GM12891 (cell line): ENCODE measurements at regions not wholly inside any gene's neighbourhood (a gene's known extent, or its start where the extent isn't known, plus 50 kb on each side); places are given as distances from the start of the nearest gene placed in this dataset.

Experiments used
- DNase-seq: peaks from one replicate; pipeline ENCODE4 v3.0.0; 2011; ENCODE audit warnings: low spot score; ENCODE audit not compliant: insufficient read length
- FAIRE-seq: peaks from 2 replicates; lab custom pipeline; 2011; peaks lifted over from hg19 to GRCh38; lab: Jason Lieb, UNC
- PAX5 ChIP-seq: IDR thresholded peaks from 2 replicates; pipeline ENCODE4 v1.6.1; 2011; ENCODE audit warnings: low read length, moderate library complexity, mild to moderate bottlenecking; ENCODE audit not compliant: insufficient read depth, severe bottlenecking
- POLR2A ChIP-seq: IDR thresholded peaks from 2 replicates; pipeline ENCODE4 v1.6.1; 2011; ENCODE audit warnings: low read depth, low read length, control low read depth
- POLR2AphosphoS5 ChIP-seq: IDR thresholded peaks from 2 replicates; pipeline ENCODE4 v1.6.1; 2011; ENCODE audit warnings: low read depth, low read length, control low read depth
- POU2F2 ChIP-seq: IDR thresholded peaks from 2 replicates; pipeline ENCODE4 v1.6.1; 2011; ENCODE audit warnings: low read depth, mild to moderate bottlenecking, control low read depth, low read length, moderate library complexity
- SPI1 ChIP-seq: IDR thresholded peaks from 2 replicates; pipeline ENCODE4 v1.6.1; 2011; ENCODE audit warnings: low read depth, low read length, control low read depth
- TAF1 ChIP-seq: IDR thresholded peaks from 2 replicates; pipeline ENCODE4 v1.6.1; 2011; ENCODE audit warnings: low read depth, low read length, control low read depth

GRCh38 chr4:100721490-100721889, 203.7 kb upstream of the EMCN start:
- TF ChIP-seq TAF1, result no peak
- no peak for TF ChIP-seq PAX5
- no peak for TF ChIP-seq SPI1
- TF ChIP-seq POLR2A, result no peak
- TF ChIP-seq POU2F2, result no peak
- no peak for TF ChIP-seq POLR2AphosphoS5
- no peak for FAIRE-seq
- DNase-seq, result no peak

GRCh38 chr4:100721077-100721476, 203.3 kb upstream of the EMCN start:
- no peak for FAIRE-seq
- no peak for DNase-seq
- no peak for TF ChIP-seq TAF1
- TF ChIP-seq SPI1, result no peak
- TF ChIP-seq POLR2A, result no peak
- no peak for TF ChIP-seq POLR2AphosphoS5
- TF ChIP-seq POU2F2, result no peak
- no peak for TF ChIP-seq PAX5

- no peak for DNase-seq
- TF ChIP-seq PAX5 (no peak), POLR2AphosphoS5 (no peak), TAF1 (no peak), POLR2A (no peak), POU2F2 (no peak), SPI1 (no peak)
- FAIRE-seq, result no peak
Observed at GRCh38 chr4:100716416-100716815, 198.6 kb upstream of the EMCN start.

DNA sequence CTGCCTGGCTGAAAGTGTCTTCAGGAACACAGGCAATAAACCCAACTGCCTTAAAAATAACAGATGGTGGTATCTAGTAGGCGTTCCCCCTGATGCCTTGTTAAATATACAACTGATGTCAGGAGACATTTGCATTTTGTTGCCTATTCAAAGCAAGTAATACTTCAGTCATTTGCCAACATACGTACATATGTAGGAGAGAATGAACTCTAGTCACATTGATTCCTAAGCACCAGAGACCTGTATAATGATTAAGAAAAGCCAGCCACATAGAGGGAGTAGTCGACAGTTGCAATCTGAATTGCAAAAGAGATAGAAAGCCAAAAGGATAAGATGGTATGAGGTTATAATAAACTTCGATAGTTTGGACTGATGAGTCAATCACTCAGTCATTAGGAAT, 191.0 kb upstream of the EMCN start:
- no peak for TF ChIP-seq POU2F2
- TF ChIP-seq POLR2AphosphoS5, result no peak
- no peak for TF ChIP-seq TAF1
- no peak for TF ChIP-seq POLR2A
- TF ChIP-seq SPI1, result no peak
- no peak for TF ChIP-seq PAX5
- no peak for FAIRE-seq
- no peak for DNase-seq

DNA sequence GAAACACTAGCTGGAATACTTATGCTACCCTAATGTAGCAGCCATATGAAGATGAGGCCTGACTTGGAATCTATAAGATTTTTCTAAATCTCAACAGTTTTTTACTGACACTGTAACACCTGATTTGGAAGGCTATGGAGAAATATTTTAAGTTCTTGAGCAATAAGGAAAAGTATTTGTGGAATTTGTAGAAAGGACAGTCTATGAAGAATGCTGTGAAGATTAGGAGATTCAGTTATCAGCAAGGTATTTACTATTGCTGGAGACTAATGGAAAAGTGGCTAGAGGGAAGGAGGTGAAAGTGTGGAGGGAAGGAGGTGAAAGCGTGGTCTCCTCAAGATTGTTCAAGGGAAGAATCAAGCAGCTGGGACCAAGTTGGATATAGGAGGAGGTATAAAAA, 190.0 kb upstream of the EMCN start:
- FAIRE-seq, result no peak
- TF ChIP-seq POLR2AphosphoS5, result no peak
- TF ChIP-seq SPI1, result no peak
- no peak for TF ChIP-seq POU2F2
- no peak for TF ChIP-seq TAF1
- no peak for TF ChIP-seq PAX5
- TF ChIP-seq POLR2A, result no peak
- DNase-seq, result no peak

GRCh38 chr4:100696531-100696930, 178.7 kb upstream of the EMCN start:
- FAIRE-seq (no peak), DNase-seq (no peak)
- TF ChIP-seq POLR2A (no peak), POU2F2 (no peak), TAF1 (no peak), SPI1 (no peak), POLR2AphosphoS5 (no peak), PAX5 (no peak)

DNA sequence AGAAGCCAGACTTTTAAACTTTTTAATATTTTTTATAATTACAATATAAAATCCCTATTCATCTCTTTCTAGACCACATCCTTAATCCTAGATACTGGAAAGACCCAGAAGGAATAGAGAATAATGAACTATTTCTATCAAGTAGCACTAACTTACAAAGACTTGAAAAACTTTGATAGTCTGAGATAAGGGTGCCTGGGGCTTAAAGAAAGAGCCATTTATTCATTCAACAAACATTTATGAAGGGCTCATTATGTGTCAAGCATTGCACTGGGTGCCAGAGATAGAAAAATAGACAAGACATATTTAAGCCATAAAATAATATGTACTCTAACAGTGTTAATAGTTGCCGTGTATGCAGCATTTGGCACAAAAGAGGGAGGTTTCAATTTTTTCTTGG, 178.0 kb upstream of the EMCN start:
- no peak for DNase-seq
- no peak for TF ChIP-seq TAF1
- no peak for TF ChIP-seq POU2F2
- TF ChIP-seq PAX5, result no peak
- no peak for TF ChIP-seq POLR2AphosphoS5
- TF ChIP-seq POLR2A, result no peak
- no peak for TF ChIP-seq SPI1
- FAIRE-seq, result no peak

GRCh38 chr4:100695039-100695654, 177.3 kb upstream of the EMCN start:
- no peak for FAIRE-seq

DNA sequence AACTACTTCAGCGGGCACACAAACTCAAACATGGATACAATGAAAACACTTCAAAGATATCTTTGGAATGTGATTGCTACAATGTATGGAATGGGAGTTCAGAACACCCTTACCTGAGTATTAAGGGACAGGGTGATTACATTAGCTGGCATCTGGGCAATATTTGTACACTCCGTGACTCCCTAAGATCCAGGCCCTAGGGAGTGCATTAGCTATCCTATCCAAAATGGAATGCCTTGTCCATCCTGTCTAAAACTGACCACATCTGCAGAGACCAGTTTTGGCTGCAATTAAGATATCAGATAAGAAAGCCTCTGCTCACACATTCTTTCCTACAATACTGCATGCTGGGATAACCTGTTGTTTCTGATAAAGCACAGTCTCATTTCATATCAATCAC, 176.6 kb upstream of the EMCN start:
- no peak for TF ChIP-seq POLR2AphosphoS5
- no peak for TF ChIP-seq SPI1
- no peak for TF ChIP-seq PAX5
- no peak for FAIRE-seq
- DNase-seq, result no peak

More at GRCh38 chr4:100695039-100695654, 177.3 kb upstream of the EMCN start:
- TF ChIP-seq SPI1, result no peak
- TF ChIP-seq TAF1, result no peak
- no peak for TF ChIP-seq POU2F2
- TF ChIP-seq POLR2A, result no peak
- no peak for TF ChIP-seq POLR2AphosphoS5
- no peak for TF ChIP-seq PAX5
- DNase-seq, result no peak
